GM12875 (cell line): ENCODE measurements at regions not wholly inside any gene's neighbourhood (a gene's known extent, or its start where the extent isn't known, plus 50 kb on each side); places are given as distances from the start of the nearest gene placed in this dataset.
"Not testable (repeated sequence)": the region's sequence is repeated elsewhere in the genome, so short reads cannot be mapped to it uniquely, and the experiment has no call there.

Experiments
- H3K4me3 ChIP-seq: one replicate; pipeline ENCODE4 v1.5.1; 2011; ENCODE audit warnings: low read depth, low read length, control low read depth
- TF ChIP-seq, protein P1 (sequence below): IDR thresholded peaks from 2 replicates; pipeline ENCODE4 v1.5.1; 2011; ENCODE audit warnings: low read depth, mild to moderate bottlenecking, control low read depth, inconsistent platforms, low read length, moderate library complexity, borderline replicate concordance; ENCODE audit not compliant: insufficient read depth

DNA sequence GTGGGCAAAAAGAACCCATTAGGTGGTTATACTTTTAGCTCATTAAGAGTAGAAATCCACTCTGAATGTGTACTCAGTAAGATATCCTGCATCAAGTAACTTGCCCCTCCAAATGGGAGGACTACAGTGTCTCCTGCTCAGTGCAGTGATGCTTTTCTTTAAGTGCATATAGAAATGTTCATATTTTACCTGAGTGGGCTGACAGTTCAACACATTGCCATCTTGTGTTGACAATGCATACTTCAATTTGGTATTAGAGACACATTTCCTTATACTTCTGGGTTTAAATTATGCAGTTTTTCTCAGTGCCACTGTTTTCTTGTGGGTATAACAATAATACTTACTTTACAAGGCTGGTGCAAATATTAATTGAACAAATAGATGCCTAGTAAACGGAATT is 318.6 kb upstream of the TMPRSS15 start:
- no peak overlapping the region for H3K4me3 ChIP-seq

DNA sequence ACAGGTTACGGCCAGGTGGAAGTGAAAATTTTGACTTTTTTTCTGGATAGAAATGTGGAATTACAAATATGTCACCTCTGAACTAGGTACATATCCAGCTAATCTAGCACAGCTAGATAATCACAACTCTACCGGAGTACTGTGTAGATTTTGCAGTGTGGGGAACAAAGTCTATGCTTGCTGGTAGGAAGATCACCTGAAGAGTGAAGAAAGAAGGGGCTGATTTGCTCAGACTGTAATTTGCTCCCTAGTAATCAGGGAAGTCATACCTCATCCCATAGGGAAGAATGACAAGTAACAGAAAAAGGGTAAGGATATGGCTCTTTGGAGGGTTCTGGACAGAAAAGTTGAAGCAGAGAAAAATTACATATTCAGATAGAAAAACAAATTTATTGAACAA is 319.6 kb upstream of the TMPRSS15 start:
- TF ChIP-seq, protein P1, sequence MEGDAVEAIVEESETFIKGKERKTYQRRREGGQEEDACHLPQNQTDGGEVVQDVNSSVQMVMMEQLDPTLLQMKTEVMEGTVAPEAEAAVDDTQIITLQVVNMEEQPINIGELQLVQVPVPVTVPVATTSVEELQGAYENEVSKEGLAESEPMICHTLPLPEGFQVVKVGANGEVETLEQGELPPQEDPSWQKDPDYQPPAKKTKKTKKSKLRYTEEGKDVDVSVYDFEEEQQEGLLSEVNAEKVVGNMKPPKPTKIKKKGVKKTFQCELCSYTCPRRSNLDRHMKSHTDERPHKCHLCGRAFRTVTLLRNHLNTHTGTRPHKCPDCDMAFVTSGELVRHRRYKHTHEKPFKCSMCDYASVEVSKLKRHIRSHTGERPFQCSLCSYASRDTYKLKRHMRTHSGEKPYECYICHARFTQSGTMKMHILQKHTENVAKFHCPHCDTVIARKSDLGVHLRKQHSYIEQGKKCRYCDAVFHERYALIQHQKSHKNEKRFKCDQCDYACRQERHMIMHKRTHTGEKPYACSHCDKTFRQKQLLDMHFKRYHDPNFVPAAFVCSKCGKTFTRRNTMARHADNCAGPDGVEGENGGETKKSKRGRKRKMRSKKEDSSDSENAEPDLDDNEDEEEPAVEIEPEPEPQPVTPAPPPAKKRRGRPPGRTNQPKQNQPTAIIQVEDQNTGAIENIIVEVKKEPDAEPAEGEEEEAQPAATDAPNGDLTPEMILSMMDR: no peak
- H3K4me3 ChIP-seq: no peak overlapping the region

More for the DNA sequence above, 318.6 kb upstream of the TMPRSS15 start:
- TF ChIP-seq, protein P1: no peak

DNA sequence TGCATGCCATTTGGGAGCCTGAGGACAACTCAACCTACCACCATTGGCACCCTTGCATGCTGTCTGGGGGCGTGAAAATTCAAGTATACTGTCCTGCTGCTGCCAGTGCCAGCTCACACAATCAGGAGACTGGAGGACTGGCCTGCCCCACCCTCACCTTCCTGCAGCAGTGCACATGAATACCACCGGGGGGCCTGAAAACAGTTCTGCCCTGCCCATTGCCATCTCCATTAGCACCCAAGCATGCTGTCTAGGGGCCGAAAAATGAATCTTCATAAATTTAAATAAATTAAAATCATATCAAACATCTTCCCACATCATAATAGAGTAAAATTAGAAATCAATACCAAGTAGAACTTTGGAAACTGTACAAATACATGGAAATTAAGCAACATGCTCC is 322.1 kb upstream of the TMPRSS15 start:
- TF ChIP-seq, protein P1: no peak

DNA sequence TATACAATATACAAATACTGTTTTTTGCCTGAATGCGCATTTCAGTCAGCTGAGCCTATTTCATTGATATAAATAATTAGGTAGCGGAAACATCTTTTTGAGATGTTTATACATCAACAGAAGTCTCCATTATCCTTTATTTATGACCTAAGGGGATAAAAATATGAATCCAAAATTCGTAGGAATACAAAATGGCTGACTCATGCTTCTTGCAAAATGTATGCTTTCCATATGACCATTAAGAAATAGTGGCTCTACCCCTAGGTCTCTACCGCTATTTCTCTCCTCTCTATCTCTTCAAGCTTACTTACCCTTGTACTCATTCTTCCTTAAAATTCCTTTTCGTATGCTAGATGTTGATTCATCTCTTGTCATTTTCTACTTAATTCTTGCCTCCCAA is 338.4 kb upstream of the TMPRSS15 start:
- H3K4me3 ChIP-seq: no peak overlapping the region
- TF ChIP-seq, protein P1: no peak

More for the DNA sequence above, 322.1 kb upstream of the TMPRSS15 start:
- H3K4me3 ChIP-seq: no peak overlapping the region

DNA sequence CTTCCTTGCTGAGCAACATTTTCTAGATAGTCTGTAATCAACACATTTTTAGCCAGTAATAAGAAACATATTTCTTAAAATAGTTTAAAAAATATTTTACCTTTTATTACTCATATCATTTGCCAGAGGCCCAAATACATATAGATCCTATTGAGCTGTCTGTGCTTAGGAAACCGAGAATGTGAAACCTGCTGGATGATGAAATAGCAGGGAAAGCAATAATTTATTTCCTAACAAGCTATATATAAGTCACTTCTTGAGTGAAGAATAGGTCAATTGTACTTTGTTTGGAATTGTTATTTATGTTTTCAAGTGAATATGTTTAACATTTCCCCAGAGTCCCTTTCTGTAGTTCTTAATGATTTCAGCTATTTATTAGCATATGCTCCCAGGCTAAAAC is 339.9 kb upstream of the TMPRSS15 start:
- no peak overlapping the region for H3K4me3 ChIP-seq
- TF ChIP-seq, protein P1: no peak

DNA sequence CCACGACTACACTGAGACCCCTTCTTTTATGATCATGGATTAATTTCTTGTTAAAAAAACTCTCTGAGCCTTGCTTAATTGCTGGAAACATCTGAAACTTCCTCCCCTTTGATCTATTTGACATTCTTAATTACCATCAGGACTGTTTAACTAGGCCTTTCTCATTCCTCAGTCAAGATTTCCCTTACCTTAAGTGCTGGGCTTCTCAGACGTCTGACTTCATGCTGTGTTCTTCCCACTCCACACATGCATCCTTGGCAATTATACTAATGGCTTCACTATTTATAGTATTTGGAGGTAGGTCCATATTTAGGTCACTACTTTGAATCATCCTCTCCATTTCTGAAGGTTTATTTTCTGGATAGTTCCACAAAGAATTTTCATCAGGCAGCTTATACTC is 341.3 kb upstream of the TMPRSS15 start:
- TF ChIP-seq, protein P1: no peak
- no peak overlapping the region for H3K4me3 ChIP-seq

DNA sequence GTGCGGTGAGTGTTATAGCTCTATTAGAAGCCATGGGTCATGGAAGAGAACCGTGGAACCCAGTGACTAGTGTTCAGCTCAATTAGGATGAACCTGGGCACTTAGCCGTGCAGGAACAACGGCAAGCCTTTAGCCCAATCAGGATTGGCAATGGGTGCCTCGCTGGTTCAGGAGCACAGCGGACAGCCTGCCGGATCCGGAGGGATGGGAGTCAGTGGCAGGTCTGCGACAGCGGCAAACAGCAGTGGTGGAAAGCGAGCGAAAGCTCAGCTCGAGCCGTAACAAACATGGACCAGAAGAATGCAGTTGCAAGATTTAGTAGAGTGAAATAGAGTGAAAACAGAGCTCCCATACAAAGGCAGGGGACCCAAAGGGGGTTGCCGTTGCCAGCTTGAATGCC is 349.3 kb upstream of the TMPRSS15 start:
- not testable (repeated sequence) for H3K4me3 ChIP-seq

DNA sequence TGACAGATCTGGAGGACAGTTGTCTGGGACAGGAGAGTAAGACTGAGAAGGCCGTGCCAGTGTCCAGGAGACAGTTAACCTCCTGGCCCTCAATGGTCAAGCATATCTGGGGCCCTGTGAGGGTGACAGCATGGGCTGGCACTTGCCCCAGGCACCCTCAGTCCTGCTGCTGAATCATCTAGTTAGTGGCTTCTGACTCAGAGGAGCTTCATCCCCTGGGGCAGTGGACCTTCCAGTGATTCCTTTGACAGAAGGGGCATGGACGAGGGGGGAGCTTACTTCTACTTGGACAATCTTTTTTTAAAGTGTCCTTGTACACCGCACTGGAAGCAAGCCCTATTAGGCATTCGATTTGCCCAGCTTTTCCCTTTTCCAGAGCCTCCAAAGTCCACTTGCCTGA is 352.7 kb upstream of the TMPRSS15 start:
- not testable (repeated sequence) for H3K4me3 ChIP-seq
